Fibroblast of pulmonary artery (primary cell): ENCODE measurements at regions not wholly inside any gene's neighbourhood (a gene's known extent, or its start where the extent isn't known, plus 50 kb on each side); places are given as distances from the start of the nearest gene placed in this dataset.

Source experiments
- DNase-seq: peaks from one replicate; pipeline ENCODE4 v3.0.0-alpha.2; 2010; ENCODE audit warnings: low read depth
- H3K4me3 ChIP-seq: replicated peaks from 2 replicates; pipeline ENCODE4 v1.5.1; 2011; ENCODE audit warnings: low read depth, mild to moderate bottlenecking, control low read depth, low read length, moderate library complexity
- CTCF ChIP-seq: IDR thresholded peaks from 2 replicates; pipeline ENCODE4 v1.5.1; 2011; ENCODE audit warnings: mild to moderate bottlenecking, control low read depth, low read length, inconsistent platforms; ENCODE audit errors: missing control alignments

GRCh38 chr11:13098063-13098462 is 88.9 kb downstream of the RASSF10 start:
- H3K4me3 ChIP-seq: no peak overlapping the region
- no peak for TF ChIP-seq CTCF
- DNase-seq: no peak

- no peak overlapping the region for H3K4me3 ChIP-seq
- no peak for TF ChIP-seq CTCF
- no peak for DNase-seq
These were observed 89.6 kb downstream of the RASSF10 start for GRCh38 chr11:13098616-13099289.

- no peak overlapping the region for H3K4me3 ChIP-seq
- DNase-seq: no peak
- TF ChIP-seq CTCF: no peak
These were observed 92.8 kb downstream of the RASSF10 start for GRCh38 chr11:13101644-13102512.

- H3K4me3 ChIP-seq: no peak overlapping the region
- no peak for TF ChIP-seq CTCF
- DNase-seq: no peak
These were observed 93.4 kb downstream of the RASSF10 start for GRCh38 chr11:13102513-13102840.

GRCh38 chr11:13102865-13103539 is 93.9 kb downstream of the RASSF10 start:
- no peak overlapping the region for H3K4me3 ChIP-seq
- no peak for DNase-seq
- TF ChIP-seq CTCF: no peak

- no peak for DNase-seq
- no peak for TF ChIP-seq CTCF
- H3K4me3 ChIP-seq: no peak overlapping the region
These were observed 94.9 kb downstream of the RASSF10 start for GRCh38 chr11:13103962-13104554.
